Ascending aorta (tissue), 2 donors: ENCODE measurements at regions not wholly inside any gene's neighbourhood (a gene's known extent, or its start where the extent isn't known, plus 50 kb on each side); places are given as distances from the start of the nearest gene placed in this dataset.

Source experiments
- DNase-seq, 2 donors: peaks; one replicate each; pipeline ENCODE4 v3.0.0-alpha.2; 2019; ENCODE audit warnings: low spot score in 2 of 2
- H3K27ac ChIP-seq, 2 donors: fragments of 200-600 bp; sonication (generic); one replicate each; pipeline ENCODE4 v1.5.1; 2016 to 2017; ENCODE audit warnings: mild to moderate bottlenecking in 1 of 2
- H3K27me3 ChIP-seq: fragments of 200-600 bp; sonication (generic); one replicate; pipeline ENCODE4 v1.5.1; 2017
- H3K36me3 ChIP-seq, 2 donors: fragments of 200-600 bp; sonication (generic); one replicate each; pipeline ENCODE4 v1.5.1; 2016
- H3K4me1 ChIP-seq, 2 donors: fragments of 200-600 bp; sonication (generic); one replicate each; pipeline ENCODE4 v1.5.1; 2016 to 2017; ENCODE audit warnings: mild to moderate bottlenecking in 1 of 2
- H3K4me3 ChIP-seq, 2 donors: fragments of 200-600 bp; sonication (generic); one replicate each; pipeline ENCODE4 v1.5.1; 2016 to 2017; ENCODE audit warnings: mild to moderate bottlenecking in 1 of 2
- H3K9me3 ChIP-seq, 2 donors: fragments of 200-600 bp; sonication (generic); one replicate each; pipeline ENCODE4 v1.5.1; 2016
- intact Hi-C: fragments of 100-400 bp; cut with DNase I; formaldehyde crosslinking; loops from one replicate; pipeline ENCODE4 v1.15.1; 2023
- TF ChIP-seq, protein P1 (sequence below), 3 experiments: fragments of 200-600 bp in 2 of 3; fragments of 450-650 bp in 1 of 3; sonication (generic) in 2 of 3; IDR thresholded peaks; one replicate each; pipeline ENCODE4 v1.5.1; 2016 to 2019; ENCODE audit warnings: antibody characterized with exemption in 3 of 3, mild to moderate bottlenecking in 1 of 3, moderate library complexity in 1 of 3

DNA sequence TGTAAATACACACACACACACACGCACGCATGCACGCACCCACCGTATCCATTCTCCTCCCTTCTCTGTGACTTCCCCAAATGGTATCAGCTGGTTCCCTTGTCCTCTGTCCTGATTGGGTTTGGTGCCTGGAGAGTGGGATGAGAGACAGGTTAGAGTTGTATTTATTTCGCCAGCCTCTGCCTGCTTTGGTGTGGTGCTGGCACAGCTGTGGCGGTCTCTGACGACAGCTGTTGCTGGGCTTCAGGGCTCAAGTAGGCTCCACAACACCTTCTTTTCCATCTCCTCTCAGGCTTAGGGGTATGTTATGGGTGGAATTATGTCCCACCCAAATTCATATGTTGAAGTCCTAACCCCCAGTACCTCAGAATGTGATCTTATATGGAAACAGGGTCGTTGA lies 94.9 kb upstream of the ITGA6 start:
- Histone ChIP-seq H3K27ac (no peak overlapping the region), H3K4me1 (no peaks in the 10 kb centered on the region), H3K36me3 (no peaks in the 10 kb centered on the region), H3K4me3 (no peak overlapping the region), H3K9me3 (no peaks in the 10 kb centered on the region), H3K27me3 (no peaks in the 10 kb centered on the region)
- DNase-seq, result no peak
- intact Hi-C loops, result no loop called here
- TF ChIP-seq, protein P1, sequence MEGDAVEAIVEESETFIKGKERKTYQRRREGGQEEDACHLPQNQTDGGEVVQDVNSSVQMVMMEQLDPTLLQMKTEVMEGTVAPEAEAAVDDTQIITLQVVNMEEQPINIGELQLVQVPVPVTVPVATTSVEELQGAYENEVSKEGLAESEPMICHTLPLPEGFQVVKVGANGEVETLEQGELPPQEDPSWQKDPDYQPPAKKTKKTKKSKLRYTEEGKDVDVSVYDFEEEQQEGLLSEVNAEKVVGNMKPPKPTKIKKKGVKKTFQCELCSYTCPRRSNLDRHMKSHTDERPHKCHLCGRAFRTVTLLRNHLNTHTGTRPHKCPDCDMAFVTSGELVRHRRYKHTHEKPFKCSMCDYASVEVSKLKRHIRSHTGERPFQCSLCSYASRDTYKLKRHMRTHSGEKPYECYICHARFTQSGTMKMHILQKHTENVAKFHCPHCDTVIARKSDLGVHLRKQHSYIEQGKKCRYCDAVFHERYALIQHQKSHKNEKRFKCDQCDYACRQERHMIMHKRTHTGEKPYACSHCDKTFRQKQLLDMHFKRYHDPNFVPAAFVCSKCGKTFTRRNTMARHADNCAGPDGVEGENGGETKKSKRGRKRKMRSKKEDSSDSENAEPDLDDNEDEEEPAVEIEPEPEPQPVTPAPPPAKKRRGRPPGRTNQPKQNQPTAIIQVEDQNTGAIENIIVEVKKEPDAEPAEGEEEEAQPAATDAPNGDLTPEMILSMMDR (IDR thresholded peaks at IDR 0.05), result no peak

- no peaks in the 10 kb centered on the region for H3K9me3 ChIP-seq
- TF ChIP-seq, protein P1 (IDR thresholded peaks at IDR 0.05), result no peak
- H3K36me3 ChIP-seq, result no peaks in the 10 kb centered on the region
- H3K27me3 ChIP-seq, result no peaks in the 10 kb centered on the region
- intact Hi-C loops, result no loop called here
- no peak overlapping the region for H3K27ac ChIP-seq
- H3K4me1 ChIP-seq, result no peaks in the 10 kb centered on the region
- no peak for DNase-seq
- H3K4me3 ChIP-seq, result no peak overlapping the region
Measured at GRCh38 chr2:172333235-172333977, 94.0 kb upstream of the ITGA6 start.

DNA sequence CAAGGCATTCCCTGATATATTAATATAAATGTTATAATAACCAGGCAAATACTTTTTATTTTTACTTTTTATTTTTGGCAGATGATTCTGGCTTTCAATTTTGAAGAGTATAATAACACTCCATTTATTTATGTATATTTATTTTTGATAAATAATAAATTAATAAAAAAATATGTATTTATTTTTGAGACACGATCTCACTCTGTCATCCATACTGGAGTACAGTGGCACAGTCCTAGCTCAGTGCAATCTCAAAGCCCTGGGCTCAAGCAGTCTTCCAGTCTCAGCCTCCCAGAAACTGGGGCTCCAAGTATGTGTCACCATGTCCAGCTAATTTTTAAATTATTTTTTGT lies 93.4 kb upstream of the ITGA6 start:
- Histone ChIP-seq H3K27me3 (no peaks in the 10 kb centered on the region), H3K36me3 (no peaks in the 10 kb centered on the region), H3K4me3 (no peak overlapping the region), H3K27ac (no peak overlapping the region), H3K4me1 (no peaks in the 10 kb centered on the region), H3K9me3 (no peaks in the 10 kb centered on the region)
- no peak for DNase-seq
- intact Hi-C loops, result no loop called here
- TF ChIP-seq, protein P1 (IDR thresholded peaks at IDR 0.05), result no peak

- no peak overlapping the region for H3K27ac ChIP-seq
- intact Hi-C loops, result no loop called here
- H3K4me3 ChIP-seq, result no peak overlapping the region
- H3K36me3 ChIP-seq, result no peaks in the 10 kb centered on the region
- H3K9me3 ChIP-seq, result no peaks in the 10 kb centered on the region
- TF ChIP-seq, protein P1 (IDR thresholded peaks at IDR 0.05), result no peak
- no peaks in the 10 kb centered on the region for H3K27me3 ChIP-seq
- no peaks in the 10 kb centered on the region for H3K4me1 ChIP-seq
- DNase-seq, result no peak
Measured at GRCh38 chr2:172334988-172335387, 92.4 kb upstream of the ITGA6 start.

DNA sequence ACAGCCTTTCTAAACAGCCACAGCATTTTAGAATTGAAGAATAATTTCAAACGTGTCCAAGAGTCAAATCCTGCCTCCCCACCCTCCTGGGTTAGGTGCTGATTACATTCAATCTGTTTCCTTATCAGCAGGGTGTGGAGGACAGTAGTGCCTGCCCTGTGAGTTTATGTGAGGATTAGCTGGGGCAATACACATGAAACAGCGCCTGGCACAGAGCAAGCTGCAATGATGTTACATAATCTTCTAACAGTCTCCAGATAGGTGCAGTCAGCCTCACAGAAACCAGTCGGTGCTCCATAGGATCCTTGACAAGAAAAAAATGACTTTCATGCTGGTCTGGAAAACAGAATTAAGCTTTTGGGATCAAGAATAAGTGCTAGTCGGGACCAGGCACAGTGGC lies 91.7 kb upstream of the ITGA6 start:
- intact Hi-C loops, result no loop called here

More for the DNA sequence above, 91.7 kb upstream of the ITGA6 start:
- H3K9me3 ChIP-seq, result no peaks in the 10 kb centered on the region
- no peak overlapping the region for H3K4me3 ChIP-seq
- no peak overlapping the region for H3K27ac ChIP-seq
- no peaks in the 10 kb centered on the region for H3K27me3 ChIP-seq
- DNase-seq, result no peak
- H3K36me3 ChIP-seq, result no peaks in the 10 kb centered on the region
- no peaks in the 10 kb centered on the region for H3K4me1 ChIP-seq
- TF ChIP-seq, protein P1 (IDR thresholded peaks at IDR 0.05), result no peak
